Stimulated activated CD4-positive, alpha-beta T cell treated with anti-CD3 and anti-CD28 coated beads, Interleukin-2, amount 100 ng/mL, for 24 hours (primary cell): ENCODE measurements at regions not wholly inside any gene's neighbourhood (a gene's known extent, or its start where the extent isn't known, plus 50 kb on each side); places are given as distances from the start of the nearest gene placed in this dataset.
"Not testable (repeated sequence)": the region's sequence is repeated elsewhere in the genome, so short reads cannot be mapped to it uniquely, and the experiment has no call there.

ENCODE experiments used
- DNase-seq, 2 donors: peaks; one replicate each; pipeline ENCODE4 v3.0.0-alpha.2; 2020

- DNase-seq = no peak
Measured at GRCh38 chr22:48820481-48821345, 1007.0 kb downstream of the BRD1 start.

- no peak for DNase-seq
Measured at GRCh38 chr22:48819961-48820360, 1007.7 kb downstream of the BRD1 start.

GRCh38 chr22:48819232-48819631 is 1008.4 kb downstream of the BRD1 start:
- no peak for DNase-seq

GRCh38 chr22:48817491-48817890 is 1010.2 kb downstream of the BRD1 start:
- not testable (repeated sequence) for DNase-seq

- no peak for DNase-seq
Measured at GRCh38 chr22:48811885-48812284, 1015.8 kb downstream of the BRD1 start.

GRCh38 chr22:48808038-48808960 is 1019.4 kb downstream of the BRD1 start:
- DNase-seq = no peak

- no peak for DNase-seq
Measured at GRCh38 chr22:48807155-48807554, 1020.5 kb downstream of the BRD1 start.

GRCh38 chr22:48806227-48806781 is 1021.4 kb downstream of the BRD1 start:
- no peak for DNase-seq

- no peak for DNase-seq
Measured at GRCh38 chr22:48805516-48805915, 1022.2 kb downstream of the BRD1 start.

GRCh38 chr22:48804811-48805301 is 1022.8 kb downstream of the BRD1 start:
- no peak for DNase-seq

GRCh38 chr22:48803948-48804810 is 1023.5 kb downstream of the BRD1 start:
- DNase-seq = no peak

GRCh38 chr22:48803171-48803947 is 1024.3 kb downstream of the BRD1 start:
- no peak for DNase-seq

- no peak for DNase-seq
Measured at GRCh38 chr22:48802576-48802975, 1025.1 kb downstream of the BRD1 start.

GRCh38 chr22:48800886-48801607 is 1026.6 kb downstream of the BRD1 start:
- no peak for DNase-seq

- DNase-seq = no peak
Measured at GRCh38 chr22:48800036-48800885, 1027.4 kb downstream of the BRD1 start.

GRCh38 chr22:48799227-48799970 is 1028.3 kb downstream of the BRD1 start:
- no peak for DNase-seq

- DNase-seq = no peak
Measured at GRCh38 chr22:48798281-48799226, 1029.1 kb downstream of the BRD1 start.

GRCh38 chr22:48797731-48798130 is 1029.9 kb downstream of the BRD1 start:
- no peak for DNase-seq
